Chondrocyte (in vitro differentiated cells): ENCODE measurements at regions not wholly inside any gene's neighbourhood (a gene's known extent, or its start where the extent isn't known, plus 50 kb on each side); places are given as distances from the start of the nearest gene placed in this dataset.

Source experiments
- DNase-seq: peaks from one replicate; pipeline ENCODE4 v3.0.0; 2021; ENCODE audit warnings: mixed read lengths, low spot score
- H3K27ac Mint-ChIP-seq: one replicate; pipeline ENCODE4 v1.8.0; 2021; ENCODE audit warnings: mild to moderate bottlenecking, moderate library complexity, mixed read lengths; ENCODE audit not compliant: unreplicated experiment
- H3K27me3 Mint-ChIP-seq: 2 replicates; pipeline ENCODE4 v1.8.0; 2021; ENCODE audit warnings: low read depth, mixed read lengths
- H3K36me3 Mint-ChIP-seq: 2 replicates; pipeline ENCODE4 v1.8.0; 2021; ENCODE audit warnings: low read depth, mixed read lengths
- H3K4me1 Mint-ChIP-seq: 2 replicates; pipeline ENCODE4 v1.8.0; 2021; ENCODE audit warnings: low read depth, mild to moderate bottlenecking, mixed read lengths
- H3K4me3 Mint-ChIP-seq: one replicate; pipeline ENCODE4 v1.8.0; 2021; ENCODE audit warnings: mild to moderate bottlenecking, moderate library complexity, mixed read lengths; ENCODE audit not compliant: unreplicated experiment
- H3K9me3 Mint-ChIP-seq: 2 replicates; pipeline ENCODE4 v1.8.0; 2021; ENCODE audit warnings: low read depth, mixed read lengths
- TF ChIP-seq, protein P1 (sequence below): fragments of 200-600 bp; sonication (generic); IDR thresholded peaks from 2 replicates; pipeline ENCODE4 v1.5.0; 2021; ENCODE audit warnings: antibody characterized with exemption, mild to moderate bottlenecking, moderate library complexity

DNA sequence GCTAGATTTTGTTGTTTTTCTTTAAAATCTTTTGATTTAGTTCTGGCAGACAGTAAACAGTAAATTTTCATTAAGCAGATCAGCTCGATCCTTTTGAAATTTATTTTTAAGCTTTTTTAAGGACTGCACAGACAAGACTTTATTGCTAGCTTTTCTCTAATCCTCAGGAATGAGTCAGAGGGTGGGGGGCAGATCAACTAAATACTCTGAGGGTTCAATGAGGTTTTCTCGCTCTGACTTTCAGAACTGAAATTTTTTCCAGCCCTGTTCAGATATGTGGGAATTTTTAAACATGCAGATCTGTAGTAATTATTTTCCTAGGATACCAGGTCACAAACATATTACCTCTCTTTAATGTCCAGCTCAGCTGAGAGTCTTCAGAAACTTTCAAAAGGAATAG lies 977.2 kb downstream of the CDH11 start:
- peaks cover 4% of the 10 kb centered on the region for H3K4me1 Mint-ChIP-seq
- DNase-seq: no peak
- H3K9me3 Mint-ChIP-seq: peaks cover 5% of the 10 kb centered on the region
- no peak overlapping the region for H3K27ac Mint-ChIP-seq
- TF ChIP-seq, protein P1, sequence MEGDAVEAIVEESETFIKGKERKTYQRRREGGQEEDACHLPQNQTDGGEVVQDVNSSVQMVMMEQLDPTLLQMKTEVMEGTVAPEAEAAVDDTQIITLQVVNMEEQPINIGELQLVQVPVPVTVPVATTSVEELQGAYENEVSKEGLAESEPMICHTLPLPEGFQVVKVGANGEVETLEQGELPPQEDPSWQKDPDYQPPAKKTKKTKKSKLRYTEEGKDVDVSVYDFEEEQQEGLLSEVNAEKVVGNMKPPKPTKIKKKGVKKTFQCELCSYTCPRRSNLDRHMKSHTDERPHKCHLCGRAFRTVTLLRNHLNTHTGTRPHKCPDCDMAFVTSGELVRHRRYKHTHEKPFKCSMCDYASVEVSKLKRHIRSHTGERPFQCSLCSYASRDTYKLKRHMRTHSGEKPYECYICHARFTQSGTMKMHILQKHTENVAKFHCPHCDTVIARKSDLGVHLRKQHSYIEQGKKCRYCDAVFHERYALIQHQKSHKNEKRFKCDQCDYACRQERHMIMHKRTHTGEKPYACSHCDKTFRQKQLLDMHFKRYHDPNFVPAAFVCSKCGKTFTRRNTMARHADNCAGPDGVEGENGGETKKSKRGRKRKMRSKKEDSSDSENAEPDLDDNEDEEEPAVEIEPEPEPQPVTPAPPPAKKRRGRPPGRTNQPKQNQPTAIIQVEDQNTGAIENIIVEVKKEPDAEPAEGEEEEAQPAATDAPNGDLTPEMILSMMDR: no peak
- H3K36me3 Mint-ChIP-seq: no peaks in the 10 kb centered on the region
- H3K4me3 Mint-ChIP-seq: no peak overlapping the region
- peaks cover 2% of the 10 kb centered on the region for H3K27me3 Mint-ChIP-seq

DNA sequence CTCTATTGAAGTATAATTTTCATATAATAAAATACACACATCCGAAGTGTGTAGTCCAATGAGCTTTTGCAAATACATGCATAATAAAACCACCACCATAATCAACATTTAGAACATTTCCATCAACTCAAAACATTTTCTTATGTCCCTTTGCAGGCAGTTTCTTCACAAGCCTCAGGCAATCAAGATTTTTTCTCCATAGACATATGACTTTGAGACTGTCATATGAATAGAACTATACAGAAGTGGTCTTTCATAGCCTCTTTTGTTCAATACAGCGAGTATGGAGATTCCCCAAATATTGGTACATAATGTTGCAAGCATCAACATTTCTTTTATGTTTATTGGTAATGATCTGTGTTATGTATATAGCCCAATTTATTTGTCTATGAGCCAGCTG lies 983.2 kb downstream of the CDH11 start:
- TF ChIP-seq, protein P1: no peak

DNA sequence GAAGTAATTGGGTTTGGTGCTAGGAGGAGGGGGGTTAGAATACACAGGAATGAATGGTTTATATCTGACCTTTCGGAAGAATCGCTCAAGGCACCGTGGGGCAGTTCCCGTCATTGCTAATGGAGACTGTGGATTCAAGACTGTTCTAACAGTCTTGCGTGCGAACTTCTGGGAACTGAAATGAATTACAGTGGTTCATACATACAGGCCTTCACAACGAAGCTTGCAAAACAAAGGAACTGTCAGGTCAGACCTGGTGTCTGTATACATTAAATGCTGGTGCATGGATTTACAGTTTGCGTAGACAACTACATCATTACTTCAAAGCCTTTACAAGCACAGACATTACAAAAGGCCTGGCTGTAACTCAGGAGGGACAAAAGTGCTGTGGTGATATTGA lies 983.9 kb downstream of the CDH11 start:
- Mint-ChIP-seq H3K4me1 (peaks cover 3% of the 10 kb centered on the region), H3K27ac (no peak overlapping the region), H3K4me3 (no peak overlapping the region), H3K36me3 (no peaks in the 10 kb centered on the region), H3K9me3 (peaks cover 5% of the 10 kb centered on the region), H3K27me3 (peaks cover 2% of the 10 kb centered on the region)
- DNase-seq: no peak
- TF ChIP-seq, protein P1: no peak

More for the DNA sequence above, 983.2 kb downstream of the CDH11 start:
- peaks cover 5% of the 10 kb centered on the region for H3K9me3 Mint-ChIP-seq
- peaks cover 2% of the 10 kb centered on the region for H3K27me3 Mint-ChIP-seq
- DNase-seq: no peak
- H3K36me3 Mint-ChIP-seq: no peaks in the 10 kb centered on the region
- H3K27ac Mint-ChIP-seq: no peak overlapping the region
- no peak overlapping the region for H3K4me3 Mint-ChIP-seq
- no peaks in the 10 kb centered on the region for H3K4me1 Mint-ChIP-seq

DNA sequence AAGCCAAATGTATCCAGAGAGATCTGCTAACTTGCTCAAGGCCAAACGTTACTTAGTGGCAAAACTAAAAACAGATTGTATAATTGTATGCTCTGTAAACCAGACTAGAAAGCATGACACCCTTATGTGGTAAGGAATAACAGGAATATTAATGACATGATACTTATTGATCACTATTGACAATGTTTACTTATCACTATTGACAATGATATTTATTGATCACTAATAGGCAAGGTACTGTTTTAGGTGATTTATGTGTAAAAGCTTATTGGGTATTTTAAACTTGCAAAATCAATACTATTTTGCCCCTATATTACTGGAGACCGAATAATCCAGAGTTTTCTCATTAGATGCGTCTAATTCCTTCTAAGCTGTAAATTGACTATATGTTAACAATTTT lies 985.1 kb downstream of the CDH11 start:
- peaks cover 8% of the 10 kb centered on the region for H3K4me1 Mint-ChIP-seq
- TF ChIP-seq, protein P1: no peak
- H3K4me3 Mint-ChIP-seq: no peak overlapping the region
- H3K9me3 Mint-ChIP-seq: peaks cover 5% of the 10 kb centered on the region
- no peak overlapping the region for H3K27ac Mint-ChIP-seq
- no peaks in the 10 kb centered on the region for H3K36me3 Mint-ChIP-seq
- peaks cover 2% of the 10 kb centered on the region for H3K27me3 Mint-ChIP-seq
- no peak for DNase-seq

DNA sequence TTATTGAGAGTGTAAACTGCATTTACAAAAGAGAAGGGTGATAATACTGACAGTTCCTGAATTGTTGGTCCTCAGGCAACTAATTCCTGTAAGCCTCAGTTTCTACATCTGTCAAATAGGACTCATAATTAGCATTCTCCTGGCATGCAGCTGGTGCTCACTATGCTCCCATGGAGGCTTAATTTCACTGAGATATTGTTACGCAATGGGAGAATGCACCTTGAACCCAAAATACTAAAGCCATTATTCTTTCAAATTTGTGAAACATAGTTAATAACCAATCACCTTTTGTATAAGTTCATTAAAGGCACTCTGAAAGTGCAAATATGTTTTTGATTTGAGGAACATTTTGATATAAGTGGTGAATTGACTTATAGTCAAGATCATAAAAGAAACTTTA lies 985.5 kb downstream of the CDH11 start:
- H3K9me3 Mint-ChIP-seq: peaks cover 5% of the 10 kb centered on the region
- H3K36me3 Mint-ChIP-seq: no peaks in the 10 kb centered on the region
- TF ChIP-seq, protein P1: no peak
- no peak for DNase-seq
- H3K4me1 Mint-ChIP-seq: peaks cover 8% of the 10 kb centered on the region
- no peak overlapping the region for H3K27ac Mint-ChIP-seq
- H3K27me3 Mint-ChIP-seq: peaks cover 2% of the 10 kb centered on the region
- no peak overlapping the region for H3K4me3 Mint-ChIP-seq
